VCaP (cell line): ENCODE measurements at regions not wholly inside any gene's neighbourhood (a gene's known extent, or its start where the extent isn't known, plus 50 kb on each side); places are given as distances from the start of the nearest gene placed in this dataset.
A peak's percentile ranks its signal among the peaks of the same experiment; 100 is the strongest.

Experiments used
- H3K27ac ChIP-seq: fragments of 450-650 bp; 2 replicates; pipeline ENCODE4 v1.5.1; 2017
- CTCF ChIP-seq: fragments of 450-650 bp; conservative IDR thresholded peaks from 2 replicates; pipeline ENCODE4 v1.5.1; 2017; ENCODE audit warnings: mild to moderate bottlenecking, moderate library complexity

DNA sequence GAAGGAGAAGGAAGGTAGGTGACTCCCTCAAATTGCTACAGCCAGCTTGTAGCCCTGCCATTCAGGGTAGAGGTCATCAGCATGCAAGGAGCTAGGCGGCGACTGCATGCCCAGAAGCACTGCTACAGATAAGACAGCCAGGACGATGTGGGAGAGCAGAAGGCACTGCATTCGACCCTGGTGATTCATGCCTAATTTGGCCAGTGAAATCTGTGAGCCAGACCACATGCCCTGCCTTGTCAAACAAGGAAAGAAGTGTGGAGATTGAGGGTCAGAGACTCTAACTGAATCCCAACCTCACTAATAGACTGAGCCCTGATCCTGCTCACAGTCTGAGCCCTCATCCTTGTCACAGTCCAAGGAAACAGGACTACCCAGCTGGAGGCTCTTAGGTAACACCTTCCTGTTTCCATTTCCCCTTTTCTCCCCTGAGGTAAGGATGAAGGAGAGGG, 86.6 kb downstream of the LINGO1 start:
- no peak overlapping the region for H3K27ac ChIP-seq
- no peak for TF ChIP-seq CTCF

DNA sequence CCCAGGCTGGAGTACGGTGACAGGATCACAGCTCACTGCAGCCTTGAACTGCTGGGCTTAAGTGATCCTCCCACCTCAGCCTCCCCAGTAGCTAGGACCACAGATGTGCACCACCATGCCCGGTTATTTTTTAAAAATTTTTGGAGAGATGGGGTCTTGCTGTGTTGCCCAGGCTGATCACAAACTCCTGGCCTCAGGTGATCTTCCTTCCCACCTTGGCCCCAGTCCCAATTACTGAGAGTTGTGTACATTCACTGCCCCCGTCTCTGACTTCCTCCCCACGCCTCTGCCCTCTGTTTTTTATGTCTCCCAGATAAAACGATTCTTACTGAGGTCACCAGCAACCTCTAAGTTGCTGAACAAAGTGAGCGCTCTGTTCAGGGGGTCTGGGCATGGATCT, 87.7 kb downstream of the LINGO1 start:
- H3K27ac ChIP-seq = no peak overlapping the region
- TF ChIP-seq CTCF = no peak

- peak overlapping the region; percentile 61; the same call in 1 of the 2 replicates for H3K27ac ChIP-seq
- TF ChIP-seq CTCF = no peak
Observed at GRCh38 chr15:77544162-77544561, 88.5 kb downstream of the LINGO1 start.

DNA sequence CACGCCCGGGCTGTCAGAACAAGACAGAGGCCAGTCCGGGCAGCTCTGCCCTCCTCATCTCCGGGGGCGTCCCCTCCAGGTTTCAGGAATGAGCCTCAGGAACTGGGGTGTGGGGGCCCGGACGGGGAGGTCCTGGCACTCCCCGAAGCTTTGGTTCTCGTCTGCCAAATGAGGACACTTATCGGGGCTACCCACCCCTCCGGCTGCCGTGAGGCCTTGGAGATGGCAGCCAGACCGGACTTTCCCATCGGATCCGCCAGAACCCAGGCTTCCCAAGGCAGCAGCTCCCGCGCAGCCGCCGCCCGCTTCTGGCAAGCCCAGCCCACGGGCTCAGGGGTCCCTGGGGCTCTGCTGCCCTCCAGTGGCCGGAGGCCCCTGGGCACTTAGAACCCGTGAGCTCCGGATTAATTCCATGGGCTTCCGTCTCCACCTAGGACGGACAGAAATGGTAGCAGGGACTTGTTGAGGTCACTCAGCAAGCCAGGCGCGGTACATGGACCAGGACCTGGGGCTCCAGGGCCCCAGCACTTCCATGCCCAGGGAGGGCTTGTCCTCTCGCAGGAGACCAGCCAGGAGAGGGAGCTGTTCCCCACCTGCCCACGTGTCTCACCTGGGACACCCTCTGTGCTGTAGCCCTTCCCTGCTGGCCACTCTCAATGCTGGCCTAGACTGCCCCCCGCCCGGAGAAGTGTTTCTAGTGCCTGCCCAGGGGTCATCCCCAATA, 89.4 kb downstream of the LINGO1 start:
- peak; percentile 100 for TF ChIP-seq CTCF
- peak overlapping the region; percentile 61; the same call in 1 of the 2 replicates for H3K27ac ChIP-seq

- peak overlapping the region; percentile 61; the same call in 1 of the 2 replicates for H3K27ac ChIP-seq
- no peak for TF ChIP-seq CTCF
Observed at GRCh38 chr15:77542491-77543001, 90.2 kb downstream of the LINGO1 start.

DNA sequence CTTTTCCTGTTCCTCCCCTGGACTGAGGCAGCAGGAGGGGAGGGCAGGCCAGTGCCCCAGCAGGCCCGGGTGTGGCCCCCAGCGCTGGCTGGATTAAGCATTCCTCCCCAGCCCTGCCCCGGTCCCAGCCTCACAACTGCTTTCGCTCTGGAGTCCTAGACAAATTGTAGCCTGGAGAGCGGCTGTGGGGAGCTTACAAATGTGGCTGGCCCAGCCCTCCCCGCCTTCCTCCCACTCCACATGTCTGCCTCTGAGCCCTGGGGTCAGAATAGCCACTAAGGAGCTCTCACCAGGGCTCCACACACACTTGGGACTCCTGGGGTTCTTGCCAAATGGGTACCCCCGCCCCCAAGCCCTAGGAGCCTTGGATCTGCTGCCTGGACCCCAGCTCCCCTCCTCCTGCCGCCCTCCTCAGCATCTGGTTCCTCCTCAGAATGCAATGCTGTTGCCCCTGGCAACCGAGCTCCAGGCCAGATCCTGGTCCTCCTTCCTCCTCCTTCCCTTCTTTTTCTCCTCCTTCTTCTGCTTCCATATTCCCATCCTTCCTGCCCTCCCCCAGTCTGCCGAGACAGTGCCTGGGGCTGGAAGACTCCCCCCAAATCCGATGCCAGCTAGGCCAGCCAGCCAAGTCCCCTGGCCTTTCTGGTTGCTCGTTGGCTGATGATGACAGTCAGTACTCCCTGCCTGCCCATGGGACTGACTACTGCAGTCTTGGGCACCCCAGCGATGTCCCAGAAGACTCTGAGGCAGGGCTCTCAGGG, 91.1 kb downstream of the LINGO1 start:
- no peak for TF ChIP-seq CTCF
- H3K27ac ChIP-seq = no peak overlapping the region

DNA sequence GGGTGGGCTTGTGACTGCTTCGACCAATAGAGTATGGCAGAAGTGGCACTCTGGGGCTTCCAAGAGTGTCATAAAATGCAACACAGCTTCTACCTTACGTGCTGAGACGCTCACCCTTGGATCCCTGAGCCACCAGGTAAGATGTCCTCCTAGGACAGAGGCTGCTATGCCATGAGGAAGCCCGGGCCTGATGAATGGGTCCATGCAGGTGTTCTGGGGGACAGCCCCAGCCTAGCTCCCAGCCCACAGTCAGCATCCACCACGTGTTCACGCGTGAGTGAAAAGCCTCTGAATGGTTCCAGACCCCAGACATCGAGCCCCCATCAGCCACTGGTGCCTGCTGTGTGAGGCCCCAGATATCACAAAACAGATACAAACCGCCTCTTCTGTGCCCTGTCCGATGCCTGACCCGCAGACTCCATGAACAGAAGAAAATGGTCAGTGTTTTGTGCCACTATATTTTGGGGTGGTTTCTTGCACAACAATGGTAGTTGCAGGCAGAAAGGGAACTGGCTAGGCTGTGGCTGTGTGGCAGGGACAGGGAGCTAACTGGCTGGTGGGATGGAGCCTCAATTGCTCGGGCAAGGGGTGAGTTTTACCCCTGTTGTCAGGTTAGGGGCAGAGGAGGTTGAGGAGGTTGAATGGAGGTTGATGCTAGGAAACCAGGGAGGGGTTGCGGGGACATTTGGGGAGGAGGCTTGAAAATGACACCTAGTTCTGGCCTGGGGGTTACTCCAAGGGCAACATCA, 92.2 kb downstream of the LINGO1 start:
- TF ChIP-seq CTCF = no peak
- H3K27ac ChIP-seq = no peak overlapping the region
